Coronary artery (tissue), 2 donors: ENCODE measurements at regions not wholly inside any gene's neighbourhood (a gene's known extent, or its start where the extent isn't known, plus 50 kb on each side); places are given as distances from the start of the nearest gene placed in this dataset.

Experiments used
- DNase-seq: peaks from one replicate; pipeline ENCODE4 v3.0.0-alpha.2; 2017; ENCODE audit warnings: low spot score
- H3K27ac ChIP-seq, 2 donors: fragments of 200-600 bp; sonication (generic); one replicate each; pipeline ENCODE4 v1.5.1; 2016 to 2019
- H3K4me3 ChIP-seq: fragments of 200-600 bp; sonication (generic); 2 replicates; pipeline ENCODE4 v1.5.1; 2016; ENCODE audit warnings: mild to moderate bottlenecking, moderate library complexity
- CTCF ChIP-seq: fragments of 200-600 bp; sonication (generic); IDR thresholded peaks from one replicate; pipeline ENCODE4 v1.5.1; 2019; ENCODE audit warnings: antibody characterized with exemption

DNA sequence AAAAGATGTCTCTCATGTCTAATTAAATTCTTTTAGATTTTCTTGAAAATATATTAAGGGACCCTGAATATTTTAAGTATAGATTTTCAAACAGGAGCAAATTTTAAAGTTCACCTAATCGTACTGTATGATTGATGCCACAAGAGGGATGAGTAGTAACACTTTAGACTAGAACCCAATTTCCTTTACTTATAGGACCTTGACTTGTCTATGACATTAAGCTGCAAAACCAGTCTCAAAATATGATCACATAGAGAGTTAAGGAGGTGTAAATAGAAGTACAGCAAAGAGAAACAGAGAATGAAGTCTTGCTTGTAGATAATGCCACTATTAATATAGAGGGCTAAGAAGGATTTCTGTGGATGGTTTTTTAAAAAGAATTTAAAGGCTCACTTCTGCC, 312.9 kb upstream of the PRR16 start:
- Histone ChIP-seq H3K27ac (no peak overlapping the region), H3K4me3 (no peak overlapping the region)
- TF ChIP-seq CTCF, result no peak
- no peak for DNase-seq

- Histone ChIP-seq H3K4me3 (no peak overlapping the region), H3K27ac (no peak overlapping the region)
- TF ChIP-seq CTCF, result no peak
- DNase-seq, result no peak
These were observed 312.3 kb upstream of the PRR16 start for GRCh38 chr5:120151825-120152224.

DNA sequence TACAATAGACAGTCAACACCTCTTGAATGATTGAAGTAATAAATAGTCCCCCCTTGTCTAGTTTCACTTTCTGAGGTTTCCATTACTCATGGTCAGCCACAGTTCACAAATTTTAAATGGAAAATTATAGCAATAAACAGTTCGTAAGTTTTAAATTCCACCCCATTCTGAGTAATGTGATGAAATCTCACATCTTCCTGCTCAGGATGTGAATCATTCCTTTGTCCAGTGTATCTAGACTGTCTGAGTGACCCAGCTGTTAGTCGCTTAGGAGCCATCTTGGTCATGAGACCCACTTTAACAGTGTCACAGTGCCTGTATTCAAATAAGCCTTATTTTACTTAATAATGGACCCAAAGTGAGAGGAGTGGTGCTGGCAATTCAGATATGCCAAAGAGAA, 311.6 kb upstream of the PRR16 start:
- no peak for DNase-seq
- TF ChIP-seq CTCF, result no peak
- Histone ChIP-seq H3K4me3 (no peak overlapping the region), H3K27ac (no peak overlapping the region)

DNA sequence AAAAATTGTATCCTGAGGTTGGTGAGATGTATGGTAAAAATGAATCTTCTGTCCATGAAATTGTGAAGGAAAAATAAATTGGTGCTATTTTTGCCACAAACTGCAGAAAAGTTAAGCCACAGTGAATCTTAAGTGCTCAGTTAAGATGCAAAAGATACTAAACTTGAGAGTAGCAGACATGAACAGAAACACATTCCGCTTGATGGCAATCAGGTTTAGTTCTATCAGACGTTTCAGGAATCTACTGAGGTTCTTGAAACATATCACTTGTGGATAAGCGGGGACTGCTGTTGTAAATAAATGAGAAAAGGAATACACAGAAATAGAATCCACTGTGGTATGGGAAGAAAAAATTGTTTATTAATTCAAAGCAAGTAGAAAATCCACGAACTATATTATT, 311.2 kb upstream of the PRR16 start:
- H3K27ac ChIP-seq, result no peak overlapping the region

DNA sequence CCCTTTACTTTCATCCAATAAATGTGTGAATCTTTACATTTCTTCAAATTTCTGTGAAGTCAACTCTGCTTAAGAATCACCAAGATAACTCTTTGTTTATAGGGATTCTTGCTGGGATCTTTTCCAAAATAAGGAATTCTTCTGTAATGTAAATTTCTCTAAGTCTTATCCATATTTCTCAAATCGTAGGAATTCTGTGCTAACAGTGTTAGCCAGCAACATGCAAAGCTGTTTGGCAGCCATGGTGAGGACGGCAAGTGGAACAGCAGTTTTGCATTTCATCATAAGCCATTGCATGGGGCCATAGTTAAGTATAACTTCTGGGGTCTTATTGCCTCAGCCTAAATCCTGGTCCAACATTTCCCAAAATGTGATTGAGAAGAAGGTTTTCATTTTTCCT, 310.5 kb upstream of the PRR16 start:
- TF ChIP-seq CTCF, result no peak
- no peak for DNase-seq
- no peak overlapping the region for H3K27ac ChIP-seq
- no peak overlapping the region for H3K4me3 ChIP-seq

More for the DNA sequence above, 311.2 kb upstream of the PRR16 start:
- no peak overlapping the region for H3K4me3 ChIP-seq
- no peak for DNase-seq
- TF ChIP-seq CTCF, result no peak

DNA sequence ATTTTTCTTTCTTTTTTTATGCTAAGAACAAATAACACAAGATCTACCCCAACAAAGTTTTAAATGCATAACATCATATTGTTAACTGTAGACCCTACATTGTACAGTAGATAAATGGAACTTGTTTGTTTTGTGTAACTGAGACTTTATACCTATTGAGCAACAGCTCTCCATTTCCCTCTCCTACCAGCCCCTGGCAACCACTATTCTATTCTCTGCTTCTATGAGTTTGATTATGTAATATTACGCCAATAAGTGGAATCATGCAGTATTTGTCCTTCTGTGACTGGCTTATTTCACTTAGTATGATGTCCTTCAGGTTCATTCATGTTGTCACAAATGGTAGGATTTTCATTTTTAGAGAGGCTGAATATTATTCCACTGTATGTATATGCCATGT, 308.2 kb upstream of the PRR16 start:
- H3K4me3 ChIP-seq, result no peak overlapping the region
- no peak for DNase-seq
- H3K27ac ChIP-seq, result no peak overlapping the region
- no peak for TF ChIP-seq CTCF

GRCh38 chr5:120158211-120158610, 305.9 kb upstream of the PRR16 start:
- no peak overlapping the region for H3K27ac ChIP-seq
- no peak overlapping the region for H3K4me3 ChIP-seq
- TF ChIP-seq CTCF, result no peak
- no peak for DNase-seq
